ENCODE measurements at regions not wholly inside any gene's neighbourhood (a gene's known extent, or its start where the extent isn't known, plus 50 kb on each side); places are given as distances from the start of the nearest gene placed in this dataset.
"Not testable (repeated sequence)": the region's sequence is repeated elsewhere in the genome, so short reads cannot be mapped to it uniquely, and the experiment has no call there.

DNA sequence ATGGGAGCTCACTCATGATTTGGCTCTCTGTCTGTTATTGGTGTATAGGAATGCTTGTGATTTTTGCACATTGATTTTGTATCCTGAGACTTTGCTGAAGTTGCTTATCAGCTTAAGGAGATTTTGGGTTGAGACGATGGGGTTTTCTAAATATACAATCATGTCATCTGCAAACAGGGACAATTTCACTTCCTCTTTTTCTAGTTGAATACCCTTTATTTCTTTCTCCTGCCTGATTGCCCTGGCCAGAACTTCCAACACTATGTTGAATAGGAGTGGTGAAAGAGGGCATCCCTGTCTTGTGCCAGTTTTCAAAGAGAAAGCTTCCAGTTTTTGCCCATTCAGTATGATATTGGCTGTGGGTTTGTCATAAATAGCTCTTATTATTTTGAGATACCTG lies 173.8 kb upstream of the ZNF521 start:
- H3K27ac ChIP-seq, H3K4me3 ChIP-seq: not testable (repeated sequence)

DNA sequence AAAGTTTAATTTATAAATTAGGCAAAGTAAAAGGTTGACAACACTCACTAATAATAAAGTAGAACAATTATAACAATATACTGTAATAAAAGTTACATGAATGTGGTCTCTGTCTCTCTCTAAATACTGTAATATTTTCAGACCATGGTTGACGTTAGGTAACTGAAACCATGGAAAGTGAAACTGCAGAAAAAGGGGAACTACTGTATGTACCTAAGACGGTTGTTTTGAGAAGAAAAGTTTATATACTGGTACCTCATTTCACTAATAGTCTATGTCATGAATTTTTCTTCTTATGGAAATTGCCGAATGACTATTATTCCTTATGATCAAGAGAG lies 166.7 kb upstream of the ZNF521 start:
- no peak overlapping the region for H3K27ac ChIP-seq
- no peak overlapping the region for H3K4me3 ChIP-seq

DNA sequence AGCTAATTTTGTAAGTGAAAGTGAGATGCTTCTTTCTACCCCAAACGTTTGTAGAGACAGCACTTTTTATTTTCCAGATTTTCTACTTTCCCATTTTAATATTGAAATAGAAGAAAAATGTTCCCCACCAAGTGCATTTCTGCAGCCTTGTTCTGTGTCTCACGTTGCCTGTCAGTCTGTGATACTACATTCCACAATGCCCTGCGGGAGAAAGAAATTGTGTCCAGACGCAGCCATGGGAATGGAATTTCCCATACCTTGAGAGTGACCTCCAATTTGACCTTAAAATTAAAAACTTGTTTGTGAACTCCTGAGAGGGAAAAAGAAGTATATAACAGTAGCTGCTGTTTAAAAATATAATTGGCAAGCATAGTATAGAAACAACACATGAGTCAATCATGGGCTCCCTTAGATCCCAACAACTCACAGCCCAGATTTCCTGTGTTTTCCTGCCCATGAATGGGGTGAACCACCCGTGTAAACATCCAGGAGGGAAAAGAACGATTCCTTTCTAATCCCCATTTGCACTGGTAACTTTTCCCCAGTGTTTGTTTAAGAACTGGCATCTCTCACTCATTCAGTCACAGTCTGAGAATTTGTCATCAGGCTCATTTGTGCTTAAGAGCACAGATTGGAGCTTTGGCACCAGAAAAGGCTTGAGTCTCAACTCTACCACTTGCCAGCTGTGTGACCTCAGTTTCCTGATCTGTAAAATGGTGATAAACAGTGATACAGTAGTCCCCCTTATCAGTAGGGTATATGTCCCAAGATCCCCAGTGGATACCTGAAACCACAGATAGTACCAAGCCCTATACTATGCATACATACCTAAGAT lies 166.1 kb upstream of the ZNF521 start:
- Histone ChIP-seq H3K27ac (no peak overlapping the region), H3K4me3 (no peak overlapping the region)

DNA sequence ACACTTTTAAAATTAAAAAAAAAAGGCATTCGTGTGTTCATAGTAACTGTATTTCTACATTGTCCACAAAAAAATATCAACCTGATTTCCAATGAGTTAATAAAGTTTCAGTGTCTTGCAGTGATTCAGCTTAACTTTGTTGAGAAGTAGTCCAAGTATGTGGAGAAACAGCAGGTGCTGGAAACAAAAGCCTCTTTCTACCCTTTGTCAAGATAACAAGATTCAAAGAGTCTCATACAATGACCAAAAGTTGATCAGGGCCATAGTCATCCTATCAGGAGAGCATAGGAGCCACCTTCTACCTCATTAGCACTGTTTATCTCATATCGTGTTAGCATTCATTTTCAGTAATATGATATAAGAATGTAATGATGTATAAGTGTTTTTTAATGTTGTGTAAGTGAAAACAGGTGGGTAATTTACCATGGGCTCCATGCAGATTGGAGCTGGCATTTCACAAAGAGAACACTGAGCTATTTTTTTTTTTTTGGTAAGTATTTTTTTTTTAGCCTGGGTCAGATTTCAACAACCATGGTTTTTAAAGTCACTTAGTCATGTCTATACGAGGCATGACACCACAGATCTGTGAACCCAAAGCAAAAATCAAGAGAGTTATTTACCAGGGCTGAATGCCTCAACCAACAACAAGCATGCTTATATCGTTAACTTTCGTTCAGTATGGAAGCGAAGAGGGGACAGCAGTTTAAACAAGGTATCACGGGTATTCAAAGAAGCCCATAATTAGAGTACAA lies 165.0 kb upstream of the ZNF521 start:
- no peak overlapping the region for H3K27ac ChIP-seq
- H3K4me3 ChIP-seq = no peak overlapping the region

DNA sequence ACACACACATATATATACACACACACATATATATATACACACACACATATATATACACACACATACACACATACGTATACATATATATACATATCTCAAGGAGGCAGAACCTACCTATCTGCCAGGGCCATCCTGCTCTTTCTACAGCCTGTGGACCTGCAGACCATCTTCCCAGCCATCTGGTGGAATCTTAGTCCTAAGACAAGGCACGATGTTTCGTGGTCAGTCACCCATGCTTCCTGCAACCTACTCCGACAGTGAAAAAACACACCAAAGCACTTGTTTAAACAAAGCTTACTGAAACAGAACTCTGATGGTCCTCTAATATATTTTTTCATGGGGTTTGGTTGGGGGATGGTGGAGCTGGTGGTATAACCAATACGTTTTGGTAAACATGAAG lies 164.2 kb upstream of the ZNF521 start:
- Histone ChIP-seq H3K27ac (no peak overlapping the region), H3K4me3 (no peak overlapping the region)

DNA sequence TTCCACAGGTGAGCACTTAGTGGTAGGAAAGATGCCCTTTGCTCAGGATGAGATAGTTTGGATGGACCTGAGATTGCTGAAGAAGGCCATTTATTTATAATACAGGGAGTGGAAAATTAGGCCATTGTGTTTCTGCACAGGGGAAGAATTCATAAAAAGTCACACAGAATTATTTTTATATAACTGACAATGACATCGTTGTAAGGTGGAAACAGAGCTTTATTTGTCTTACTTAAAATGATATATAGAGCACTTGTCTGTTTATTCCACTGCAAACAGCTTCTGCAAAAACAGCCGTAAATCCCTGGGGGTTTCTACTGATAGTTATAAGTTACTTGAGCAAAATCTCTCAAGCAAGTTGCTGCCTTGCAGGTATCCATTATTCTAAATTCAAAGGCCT lies 158.1 kb upstream of the ZNF521 start:
- Histone ChIP-seq H3K4me3 (no peak overlapping the region), H3K27ac (no peak overlapping the region)

DNA sequence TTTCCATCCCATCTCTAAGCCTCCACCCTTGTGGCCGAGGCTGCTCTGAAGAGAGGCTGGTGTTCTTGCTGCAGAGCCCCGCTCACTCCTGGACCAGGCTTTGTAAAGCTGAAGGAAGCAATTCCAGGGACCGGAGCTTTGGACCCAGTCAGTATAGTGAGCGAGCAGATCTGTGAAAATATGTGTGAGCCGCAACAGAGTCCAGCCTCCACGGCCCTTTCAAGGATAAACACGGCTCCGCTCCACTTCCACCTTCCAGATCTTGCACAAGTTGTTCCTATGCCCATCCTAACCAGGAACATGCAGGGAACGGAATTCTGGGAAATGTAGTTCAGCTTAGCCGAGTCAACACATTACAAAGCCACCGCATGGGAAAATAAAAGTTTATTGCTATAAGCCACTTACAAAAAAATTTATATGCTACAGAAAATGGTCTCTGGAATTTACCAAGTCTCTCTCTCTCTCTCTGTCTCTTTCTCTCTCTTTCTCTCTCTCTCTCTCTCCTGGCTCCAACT lies 151.7 kb upstream of the ZNF521 start:
- Histone ChIP-seq H3K27ac (peak overlapping the region in 1 of 21 experiments; percentile 6), H3K4me3 (peak overlapping the region in 6 of 7 experiments; percentile 7 to 20 (median 15))

DNA sequence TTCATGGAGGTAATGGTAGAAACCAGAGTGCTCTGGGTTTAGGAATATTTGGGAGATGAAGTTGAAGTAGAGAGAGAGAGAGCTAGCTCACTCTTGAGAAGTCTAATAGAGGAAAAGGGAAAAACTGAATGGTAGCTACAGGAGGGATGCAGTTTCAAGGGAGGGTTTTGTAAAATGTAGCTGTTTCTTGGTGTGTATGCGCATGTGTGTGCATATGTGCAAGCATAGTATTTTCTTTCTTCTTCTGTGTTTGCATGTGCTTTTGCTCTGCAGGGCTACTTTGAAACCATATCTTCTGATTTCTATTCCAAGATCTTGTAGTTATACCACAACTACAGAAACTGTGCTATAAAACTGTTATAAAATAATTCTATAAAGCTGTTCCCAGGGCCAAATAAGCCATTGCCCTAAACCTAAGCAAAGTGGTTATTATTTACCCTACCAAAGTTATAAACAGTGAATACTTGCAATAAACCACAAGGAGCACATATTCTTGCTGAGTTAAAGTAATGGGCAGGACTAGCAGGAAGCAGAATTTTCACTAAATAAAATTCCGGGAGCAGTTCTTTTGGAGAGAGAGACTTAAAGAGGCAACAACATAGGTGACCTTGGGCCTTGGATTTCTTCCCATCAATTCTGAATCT lies 145.3 kb upstream of the ZNF521 start:
- H3K27ac ChIP-seq = no peak overlapping the region
- no peak overlapping the region for H3K4me3 ChIP-seq

DNA sequence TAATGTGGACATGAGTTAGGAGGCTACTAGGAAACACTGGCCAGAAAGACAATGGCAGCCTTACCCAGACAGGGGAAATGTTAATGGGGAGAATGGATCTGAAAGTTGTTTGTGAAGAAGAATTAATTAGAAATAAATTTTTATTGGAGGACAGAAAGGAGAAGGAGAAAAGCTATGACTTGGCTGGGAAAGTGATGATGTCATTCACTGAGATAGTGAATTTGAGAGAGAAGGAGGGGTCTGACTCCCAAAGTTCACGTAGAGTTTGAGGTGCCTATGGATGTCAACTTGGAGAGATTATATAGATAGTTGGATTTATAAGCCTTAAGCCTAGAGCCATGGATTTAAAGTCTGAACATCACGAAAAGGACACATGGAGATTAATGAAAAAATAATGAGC lies 144.6 kb upstream of the ZNF521 start:
- no peak overlapping the region for H3K27ac ChIP-seq
- H3K4me3 ChIP-seq = no peak overlapping the region

DNA sequence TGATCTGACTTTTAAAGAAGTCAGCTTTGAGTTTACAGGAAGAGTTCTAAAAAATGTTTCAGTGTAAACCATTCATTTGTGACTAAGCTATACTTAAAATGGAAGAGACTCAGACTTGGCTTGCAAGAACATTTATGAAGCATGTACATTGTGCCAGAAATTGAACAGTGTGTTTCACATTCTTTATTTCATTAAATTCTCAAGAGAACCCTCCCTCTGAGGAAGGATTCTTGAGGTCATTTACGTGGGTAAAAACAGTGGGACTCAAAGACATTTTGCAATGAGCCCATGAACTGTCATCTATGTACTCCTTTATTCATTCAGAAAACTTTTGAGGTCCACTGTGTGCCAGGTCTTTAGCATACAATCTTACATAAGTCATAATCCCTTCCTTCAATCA lies 143.6 kb upstream of the ZNF521 start:
- Histone ChIP-seq H3K4me3 (no peak overlapping the region), H3K27ac (no peak overlapping the region)

DNA sequence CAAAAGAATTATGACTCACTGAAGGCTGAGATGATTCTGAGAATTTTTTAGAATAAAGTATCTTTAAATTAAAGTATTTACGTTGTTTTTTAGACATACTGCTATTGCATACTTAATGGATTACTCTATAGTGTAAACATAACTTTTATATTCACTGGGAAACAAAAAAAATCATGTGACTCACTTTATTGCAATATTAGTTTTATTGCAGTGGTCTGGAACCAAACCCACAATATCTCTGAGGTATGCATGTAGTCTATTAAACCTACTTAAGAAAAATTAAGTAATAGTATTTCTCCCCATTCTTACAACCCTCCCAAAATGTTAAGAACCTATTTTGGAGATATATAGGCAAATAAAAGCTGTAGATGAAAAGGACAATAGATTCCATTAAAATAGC lies 142.9 kb upstream of the ZNF521 start:
- H3K4me3 ChIP-seq = no peak overlapping the region
- no peak overlapping the region for H3K27ac ChIP-seq

DNA sequence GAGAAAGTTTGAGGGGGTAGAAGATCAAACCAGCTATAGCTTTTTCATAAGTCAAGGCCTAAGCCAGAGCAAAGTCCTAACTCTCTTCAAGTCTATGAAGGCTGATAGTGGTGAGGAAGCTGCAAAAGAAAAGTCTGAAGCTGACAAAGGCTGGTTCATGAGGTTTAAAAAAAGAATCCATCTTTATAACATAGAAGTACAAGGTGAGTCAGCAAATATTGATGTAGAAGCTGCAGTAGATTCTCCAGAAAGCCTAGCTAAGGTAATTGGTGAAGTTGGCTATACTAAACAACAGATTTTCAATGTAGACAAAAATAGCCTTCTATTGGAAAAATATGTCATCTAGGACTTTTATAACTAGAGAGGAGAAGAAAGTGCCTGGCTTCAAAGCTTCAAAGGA lies 141.4 kb upstream of the ZNF521 start:
- H3K27ac ChIP-seq = no peak overlapping the region
- no peak overlapping the region for H3K4me3 ChIP-seq

DNA sequence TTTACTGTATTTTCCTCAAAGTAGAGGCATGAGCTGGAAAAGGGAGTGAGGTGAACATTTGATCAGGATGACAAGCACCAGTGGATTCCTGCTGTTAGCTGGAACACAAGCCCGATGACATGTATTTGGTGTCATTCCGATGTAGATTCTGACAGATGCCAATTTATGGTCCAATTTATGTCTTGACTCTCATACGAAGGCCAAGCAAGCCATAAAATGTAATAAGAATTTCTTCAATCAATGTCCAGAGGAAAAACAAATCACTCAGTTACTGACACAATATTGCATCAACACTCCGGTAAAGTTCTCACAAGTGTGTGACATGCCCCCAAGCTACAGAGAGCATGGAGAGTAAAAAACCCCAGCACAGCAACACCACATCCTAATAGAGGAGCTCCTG lies 138.3 kb upstream of the ZNF521 start:
- H3K27ac ChIP-seq = no peak overlapping the region

DNA sequence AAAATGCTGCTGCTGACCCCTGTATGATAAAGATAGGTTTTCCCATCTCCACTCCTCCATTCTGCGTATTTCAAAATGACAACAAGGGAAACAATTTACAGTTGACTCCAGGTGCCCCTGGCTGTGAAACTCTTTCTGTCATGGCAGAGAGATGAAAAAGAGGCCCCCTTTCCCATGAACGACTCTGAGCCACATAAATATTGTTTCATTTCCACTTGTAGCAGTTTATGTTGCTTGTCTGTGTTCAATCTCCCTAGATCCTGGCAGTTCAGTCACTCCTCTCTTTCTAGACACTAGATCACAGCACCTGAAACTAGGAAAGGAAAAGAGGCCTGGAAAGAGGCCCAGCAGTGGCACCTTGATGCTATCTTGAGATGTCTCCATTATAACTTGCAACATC lies 121.0 kb upstream of the ZNF521 start:
- H3K4me3 ChIP-seq = no peak overlapping the region

More for the DNA sequence above, 138.3 kb upstream of the ZNF521 start:
- no peak overlapping the region for H3K4me3 ChIP-seq

DNA sequence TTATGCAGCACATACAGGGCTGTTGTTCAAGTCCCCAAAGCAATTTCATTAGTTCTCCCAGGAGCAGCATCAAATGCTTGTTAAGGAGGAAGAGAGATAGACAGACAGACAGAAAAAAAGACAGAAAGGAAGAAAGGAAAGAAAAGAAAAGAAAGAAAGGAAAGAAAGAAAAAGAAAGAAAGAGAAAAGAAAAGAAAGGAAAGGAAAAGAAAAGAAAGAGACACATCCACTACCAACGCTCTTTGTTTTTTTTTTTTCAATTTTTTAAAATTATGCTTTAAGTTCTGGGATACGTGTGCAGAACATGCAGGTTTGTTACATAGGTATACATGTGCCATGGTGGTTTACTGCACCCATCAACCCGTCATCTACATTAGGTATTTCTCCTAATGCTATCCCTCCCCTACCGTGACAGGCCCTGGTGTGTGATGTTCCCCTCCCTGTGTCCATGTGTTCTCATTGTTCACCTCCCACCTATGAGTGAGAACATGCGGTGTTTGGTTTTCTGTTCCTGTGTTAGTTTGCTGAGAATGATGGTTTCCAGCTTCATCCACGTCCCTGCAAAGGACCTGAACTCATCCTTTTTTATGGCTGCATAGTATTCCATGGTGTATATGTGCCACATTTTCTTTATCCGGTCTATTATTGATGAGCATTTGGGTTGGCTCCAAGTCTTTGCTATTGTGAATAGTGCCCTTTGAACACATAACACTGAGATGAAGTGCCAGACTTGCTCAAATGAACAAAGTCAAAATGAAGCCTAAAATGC lies 119.0 kb upstream of the ZNF521 start:
- H3K4me3 ChIP-seq, H3K27ac ChIP-seq: not testable (repeated sequence)

More for the DNA sequence above, 121.0 kb upstream of the ZNF521 start:
- no peak overlapping the region for H3K27ac ChIP-seq

DNA sequence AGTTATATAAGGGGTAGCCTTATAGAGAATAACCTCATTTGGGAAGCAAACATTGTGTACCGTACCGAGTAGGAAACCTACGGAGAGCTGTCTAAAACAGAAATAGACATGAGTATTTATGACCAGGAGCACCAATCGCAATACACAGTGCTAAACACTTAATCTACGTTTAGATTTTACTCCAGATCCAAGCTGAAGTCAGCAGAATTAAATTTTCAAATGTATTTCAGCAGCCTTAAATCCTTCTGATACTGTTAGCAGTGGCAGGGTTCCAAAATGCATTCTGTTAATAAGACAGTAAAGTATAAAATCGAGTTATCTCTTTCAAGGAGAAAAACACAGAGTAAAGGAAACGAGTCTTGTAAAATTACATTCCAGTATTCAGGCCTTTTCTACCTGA lies 118.1 kb upstream of the ZNF521 start:
- Histone ChIP-seq H3K27ac (no peak overlapping the region), H3K4me3 (no peak overlapping the region)

DNA sequence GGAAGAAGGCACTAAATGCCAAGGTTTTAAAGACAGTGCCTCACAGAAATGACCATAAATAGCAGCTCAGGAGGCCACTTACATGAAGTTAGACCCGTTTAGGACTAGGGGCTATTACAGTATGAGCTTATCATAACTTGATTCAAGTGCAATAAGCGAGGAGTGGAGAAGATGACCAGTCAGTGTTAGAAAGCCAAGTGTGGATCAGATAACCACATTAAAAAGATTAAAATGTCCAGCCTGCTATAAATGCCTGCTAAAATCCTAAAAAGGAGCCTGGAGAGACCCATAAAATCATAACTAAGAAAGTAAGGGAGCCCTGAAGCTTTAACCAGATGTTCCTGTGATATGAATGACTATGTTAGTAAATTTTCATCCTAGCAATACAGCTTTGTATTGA lies 117.5 kb upstream of the ZNF521 start:
- Histone ChIP-seq H3K27ac (no peak overlapping the region), H3K4me3 (no peak overlapping the region)

DNA sequence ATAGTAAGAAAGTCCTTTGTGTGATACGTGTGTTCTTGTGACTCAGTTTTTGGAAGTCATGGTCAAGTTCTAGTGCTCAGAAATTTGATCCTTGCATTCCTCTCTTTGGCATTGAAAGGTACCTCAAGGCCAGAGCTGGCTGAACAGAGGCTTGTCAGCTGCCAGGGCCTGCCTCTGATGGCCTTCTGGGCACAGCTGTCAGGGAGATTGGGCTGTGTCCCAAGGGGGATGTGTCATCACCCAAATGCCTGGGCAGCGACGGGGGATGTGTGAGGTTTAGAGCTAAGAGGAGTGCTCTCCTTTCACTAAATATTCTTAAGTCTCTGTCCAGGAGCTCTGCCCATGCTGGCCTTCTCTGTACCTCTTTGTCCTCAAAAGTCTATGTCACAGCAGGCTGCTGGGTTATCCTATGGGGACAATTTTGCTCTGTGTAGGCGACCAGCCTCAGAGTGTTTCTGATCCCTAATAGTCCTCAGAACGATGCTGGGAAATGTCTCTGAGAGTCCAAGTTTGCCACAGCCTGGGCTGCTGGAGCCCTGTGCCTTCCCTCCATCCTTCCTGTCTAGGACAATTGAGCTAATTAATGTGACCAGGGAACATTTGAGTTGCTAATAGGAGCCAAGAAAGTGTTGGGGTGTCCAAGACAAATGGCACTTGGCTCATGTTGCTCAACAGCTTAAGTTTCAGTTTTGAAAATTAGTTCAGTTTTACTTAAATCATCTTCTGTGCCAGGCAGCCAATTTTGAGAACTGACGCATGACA lies 115.4 kb upstream of the ZNF521 start:
- Histone ChIP-seq H3K27ac (peak overlapping the region in 4 of 21 experiments; percentile 6 to 58 (median 35)), H3K4me3 (no peak overlapping the region)

DNA sequence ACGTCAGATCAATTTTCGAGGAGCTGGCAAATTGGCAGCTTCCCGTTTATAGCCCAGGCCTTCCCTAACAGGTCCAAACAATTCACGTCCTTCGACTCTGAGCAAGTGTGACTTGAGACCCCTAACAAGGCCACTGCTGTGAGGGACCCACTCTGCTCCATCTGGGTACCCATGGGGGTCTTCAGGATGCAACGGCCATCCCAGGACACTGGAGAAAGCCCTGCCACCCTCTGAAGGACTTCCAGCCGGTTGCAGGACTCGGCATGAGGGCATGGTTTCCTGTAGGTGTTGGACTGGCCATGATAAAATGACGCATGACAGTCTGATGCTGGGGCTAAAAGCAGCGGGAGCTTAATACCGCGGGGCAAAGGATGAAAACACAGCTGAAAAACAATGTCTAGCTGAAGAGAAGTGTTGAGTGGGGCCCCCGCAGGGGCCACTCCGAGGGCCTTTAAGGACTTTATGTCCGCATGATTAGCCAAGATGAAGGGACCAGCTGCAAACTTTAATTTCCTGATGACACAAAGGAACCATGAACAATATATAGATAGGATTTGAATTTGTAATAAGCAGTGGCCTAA lies 113.3 kb upstream of the ZNF521 start:
- Histone ChIP-seq H3K4me3 (no peak overlapping the region), H3K27ac (no peak overlapping the region)

Data from skin epidermis (tissue), 12 donors.